Mesodermal cell (in vitro differentiated cells): ENCODE measurements at regions not wholly inside any gene's neighbourhood (a gene's known extent, or its start where the extent isn't known, plus 50 kb on each side); places are given as distances from the start of the nearest gene placed in this dataset.
"Not testable (repeated sequence)": the region's sequence is repeated elsewhere in the genome, so short reads cannot be mapped to it uniquely, and the experiment has no call there.

ENCODE experiments used
- H3K27ac ChIP-seq: 2 replicates; pipeline ENCODE4 v1.7.0; 2013; ENCODE audit warnings: mild to moderate bottlenecking, low read depth, low read length, moderate library complexity; ENCODE audit not compliant: severe bottlenecking
- H3K36me3 ChIP-seq: 2 replicates; pipeline ENCODE4 v1.7.1; 2013; ENCODE audit warnings: mild to moderate bottlenecking, low read length, moderate library complexity; ENCODE audit not compliant: control insufficient read depth, insufficient read depth
- H3K4me1 ChIP-seq: one replicate; pipeline ENCODE4 v1.7.1; 2013; ENCODE audit warnings: mild to moderate bottlenecking, low read length; ENCODE audit not compliant: insufficient read depth, control insufficient read depth, poor library complexity, severe bottlenecking
- H3K4me3 ChIP-seq: 2 replicates; pipeline ENCODE4 v1.7.0; 2013; ENCODE audit warnings: low read length, control low read depth, mild to moderate bottlenecking; ENCODE audit not compliant: insufficient read depth, poor library complexity, severe bottlenecking; ENCODE audit errors: extremely low read depth
- H3K9me3 ChIP-seq: 2 replicates; pipeline ENCODE4 v1.7.1; 2013; ENCODE audit warnings: mild to moderate bottlenecking, low read length, moderate library complexity; ENCODE audit not compliant: control insufficient read depth
- WGBS, 2 experiments: methylation state at CpG; one replicate each; pipeline ENCODE4 v1.1.5; 2013; ENCODE audit warnings: missing lambda C conversion rate in 2 of 2; ENCODE audit not compliant: insufficient coverage in 2 of 2; 5-methylcytosine and 5-hydroxymethylcytosine counted together

- Histone ChIP-seq H3K27ac (no peak overlapping the region), H3K9me3 (no peaks in the 10 kb centered on the region), H3K36me3 (no peaks in the 10 kb centered on the region), H3K4me1 (no peaks in the 10 kb centered on the region), H3K4me3 (no peak overlapping the region)
- 47 to 55% methylated on average over 12 to 15 of the region's 21 CpGs for WGBS, 2 experiments
Observed at GRCh38 chr12:107607464-107608392, 77.9 kb upstream of the PWP1 start.

- H3K4me3 ChIP-seq, H3K9me3 ChIP-seq, H3K27ac ChIP-seq, H3K36me3 ChIP-seq, H3K4me1 ChIP-seq: not testable (repeated sequence)
- WGBS, 2 experiments = 94% methylated on average over 3 of the region's 5 CpGs; no CpG with 5 or more reads in 1 of the 2 experiments
Observed at GRCh38 chr12:107608779-107609178, 76.8 kb upstream of the PWP1 start.

- H3K9me3 ChIP-seq = no peaks in the 10 kb centered on the region
- H3K4me3 ChIP-seq = no peak overlapping the region
- H3K27ac ChIP-seq = no peak overlapping the region
- no peaks in the 10 kb centered on the region for H3K4me1 ChIP-seq
- 37 to 53% methylated on average over 12 to 14 of the region's 20 CpGs for WGBS, 2 experiments
- H3K36me3 ChIP-seq = no peaks in the 10 kb centered on the region
Observed at GRCh38 chr12:107610021-107610859, 75.4 kb upstream of the PWP1 start.

GRCh38 chr12:107612508-107612907, 73.1 kb upstream of the PWP1 start:
- WGBS, 2 experiments = 90 to 95% methylated on average over 17 to 19 of the region's 19 CpGs
- Histone ChIP-seq H3K4me1 (no peaks in the 10 kb centered on the region), H3K4me3 (no peak overlapping the region), H3K36me3 (no peaks in the 10 kb centered on the region), H3K9me3 (no peaks in the 10 kb centered on the region), H3K27ac (no peak overlapping the region)

GRCh38 chr12:107616941-107617340, 68.7 kb upstream of the PWP1 start:
- no peaks in the 10 kb centered on the region for H3K9me3 ChIP-seq
- H3K4me3 ChIP-seq = no peak overlapping the region
- no peaks in the 10 kb centered on the region for H3K4me1 ChIP-seq
- H3K27ac ChIP-seq = no peak overlapping the region
- H3K36me3 ChIP-seq = no peaks in the 10 kb centered on the region
- 88 to 97% methylated on average over 5 to 6 of the region's 6 CpGs for WGBS, 2 experiments

- no peak overlapping the region for H3K27ac ChIP-seq
- H3K36me3 ChIP-seq = no peaks in the 10 kb centered on the region
- no peaks in the 10 kb centered on the region for H3K4me1 ChIP-seq
- 93 to 95% methylated on average over 13 to 15 of the region's 15 CpGs for WGBS, 2 experiments
- H3K4me3 ChIP-seq = no peak overlapping the region
- no peaks in the 10 kb centered on the region for H3K9me3 ChIP-seq
Observed at GRCh38 chr12:107618106-107618505, 67.5 kb upstream of the PWP1 start.

- Histone ChIP-seq H3K4me3 (no peak overlapping the region), H3K9me3 (no peaks in the 10 kb centered on the region), H3K27ac (no peak overlapping the region), H3K36me3 (no peaks in the 10 kb centered on the region), H3K4me1 (no peaks in the 10 kb centered on the region)
- 88 to 89% methylated on average over 6 to 9 of the region's 13 CpGs for WGBS, 2 experiments
Observed at GRCh38 chr12:107619831-107620230, 65.8 kb upstream of the PWP1 start.

- Histone ChIP-seq H3K27ac (no peak overlapping the region), H3K9me3 (no peaks in the 10 kb centered on the region), H3K4me3 (no peak overlapping the region), H3K4me1 (no peaks in the 10 kb centered on the region), H3K36me3 (no peaks in the 10 kb centered on the region)
- 63 to 65% methylated on average over 2 to 5 of the region's 8 CpGs for WGBS, 2 experiments
Observed at GRCh38 chr12:107622001-107622400, 63.6 kb upstream of the PWP1 start.

- 93 to 100% methylated on average over 1 to 3 of the region's 4 CpGs for WGBS, 2 experiments
- Histone ChIP-seq H3K36me3 (no peaks in the 10 kb centered on the region), H3K27ac (no peak overlapping the region), H3K9me3 (no peaks in the 10 kb centered on the region), H3K4me1 (no peaks in the 10 kb centered on the region), H3K4me3 (no peak overlapping the region)
Observed at GRCh38 chr12:107624493-107624892, 61.1 kb upstream of the PWP1 start.

- Histone ChIP-seq H3K27ac (no peak overlapping the region), H3K4me1 (peaks cover 8% of the 10 kb centered on the region), H3K9me3 (no peaks in the 10 kb centered on the region), H3K4me3 (no peak overlapping the region), H3K36me3 (no peaks in the 10 kb centered on the region)
- 83 to 89% methylated on average over 2 of the region's 3 CpGs for WGBS, 2 experiments
Observed at GRCh38 chr12:107631715-107632114, 53.9 kb upstream of the PWP1 start.
